Right ventricle myocardium inferior (tissue), 1 donor: ENCODE measurements at regions not wholly inside any gene's neighbourhood (a gene's known extent, or its start where the extent isn't known, plus 50 kb on each side); places are given as distances from the start of the nearest gene placed in this dataset.
"Not testable (repeated sequence)": the region's sequence is repeated elsewhere in the genome, so short reads cannot be mapped to it uniquely, and the experiment has no call there.

Experiments used
- ATAC-seq: fragments of 200-7000 bp; cut with Tn5 transposase; one replicate; pipeline ENCODE4 v1.9.1; 2020; ENCODE audit warnings: mild to moderate bottlenecking, moderate library complexity
- DNase-seq: peaks from one replicate; pipeline ENCODE4 v3.0.0; 2021; ENCODE audit errors: missing footprints
- intact Hi-C: fragments of 100-400 bp; cut with DNase I; formaldehyde crosslinking; loops from one replicate; pipeline ENCODE4 v1.11.0; 2022
- donor health status: DM: no; HTN: yes; CAD: no; lungs with severe emphysema.

- no peak for ATAC-seq
- intact Hi-C loops, result no loop called here
- no peak for DNase-seq
Observed at GRCh38 chr20:48332555-48332954, 495.2 kb downstream of the PREX1 start.

GRCh38 chr20:48331518-48332286 lies 496.1 kb downstream of the PREX1 start:
- no peak for ATAC-seq
- DNase-seq, result no peak
- intact Hi-C loops, result no loop called here

- ATAC-seq (no peak), DNase-seq (no peak)
- intact Hi-C loops, result no loop called here
Observed at GRCh38 chr20:48329676-48330664, 497.8 kb downstream of the PREX1 start.

- no peak for ATAC-seq
- no peak for DNase-seq
- intact Hi-C loops, result no loop called here
Observed at GRCh38 chr20:48329031-48329615, 498.7 kb downstream of the PREX1 start.

GRCh38 chr20:48327848-48328247 lies 500.0 kb downstream of the PREX1 start:
- intact Hi-C loops, DNase-seq, ATAC-seq: not testable (repeated sequence)

GRCh38 chr20:48326868-48327267 lies 500.9 kb downstream of the PREX1 start:
- intact Hi-C loops, result no loop called here
- peak; percentile 81 for ATAC-seq

GRCh38 chr20:48326434-48326691 lies 501.4 kb downstream of the PREX1 start:
- intact Hi-C loops, result no loop called here
- ATAC-seq, result no peak
- DNase-seq, result no peak

More at GRCh38 chr20:48326868-48327267, 500.9 kb downstream of the PREX1 start:
- DNase-seq, result no peak

- no peak for ATAC-seq
- no peak for DNase-seq
- intact Hi-C loops, result no loop called here
Observed at GRCh38 chr20:48325656-48326433, 502.0 kb downstream of the PREX1 start.

GRCh38 chr20:48324744-48325143 lies 503.1 kb downstream of the PREX1 start:
- DNase-seq, result no peak
- intact Hi-C loops, result no loop called here
- ATAC-seq, result no peak

- intact Hi-C loops, result no loop called here
- DNase-seq (no peak), ATAC-seq (no peak)
Observed at GRCh38 chr20:48321271-48321670, 506.5 kb downstream of the PREX1 start.

GRCh38 chr20:48319943-48320584 lies 507.7 kb downstream of the PREX1 start:
- no peak for ATAC-seq
- intact Hi-C loops, result no loop called here
- DNase-seq, result no peak

GRCh38 chr20:48317578-48317977 lies 510.2 kb downstream of the PREX1 start:
- DNase-seq (no peak), ATAC-seq (no peak)
- intact Hi-C loops, result no loop called here

- no peak for DNase-seq
- intact Hi-C loops, result no loop called here
- ATAC-seq, result no peak
Observed at GRCh38 chr20:48314925-48315592, 512.7 kb downstream of the PREX1 start.

- ATAC-seq (no peak), DNase-seq (no peak)
- intact Hi-C loops, result no loop called here
Observed at GRCh38 chr20:48313324-48313723, 514.5 kb downstream of the PREX1 start.

GRCh38 chr20:48311956-48312355 lies 515.8 kb downstream of the PREX1 start:
- DNase-seq (no peak), ATAC-seq (no peak)
- intact Hi-C loops, result no loop called here

- ATAC-seq (no peak), DNase-seq (no peak)
- intact Hi-C loops, result no loop called here
Observed at GRCh38 chr20:48310305-48310704, 517.5 kb downstream of the PREX1 start.

GRCh38 chr20:48309293-48309692 lies 518.5 kb downstream of the PREX1 start:
- intact Hi-C loops, result no loop called here

GRCh38 chr20:48308882-48309281 lies 518.9 kb downstream of the PREX1 start:
- no peak for DNase-seq
- ATAC-seq, result no peak
- intact Hi-C loops, result no loop called here

More at GRCh38 chr20:48309293-48309692, 518.5 kb downstream of the PREX1 start:
- DNase-seq (no peak), ATAC-seq (no peak)
